GM23338 (cell line): ENCODE measurements at regions not wholly inside any gene's neighbourhood (a gene's known extent, or its start where the extent isn't known, plus 50 kb on each side); places are given as distances from the start of the nearest gene placed in this dataset.

Experiments used
- ATAC-seq: fragments of 200-7000 bp; cut with Tn5 transposase; 3 replicates; pipeline ENCODE4 v1.9.1; 2020
- DNase-seq: peaks from one replicate; pipeline ENCODE4 v3.0.0-alpha.2; 2015; ENCODE audit warnings: low spot score
- H2AFZ ChIP-seq: fragments of 200-600 bp; sonication (generic); 2 replicates; pipeline ENCODE4 v1.8.0; 2016; ENCODE audit warnings: antibody characterized with exemption, mild to moderate bottlenecking, moderate library complexity
- H3F3A ChIP-seq: fragments of 200-600 bp; sonication (generic); replicated peaks from 2 replicates; pipeline ENCODE4 v1.8.0; 2017; ENCODE audit warnings: antibody characterized with exemption, mixed run types, low read depth
- H3K27ac ChIP-seq: fragments of 200-600 bp; sonication (generic); 2 replicates; pipeline ENCODE4 v1.6.1; 2016; ENCODE audit warnings: low read depth
- H3K27me3 ChIP-seq: fragments of 200-600 bp; sonication (generic); 2 replicates; pipeline ENCODE4 v1.8.0; 2016; ENCODE audit warnings: mild to moderate bottlenecking, mixed run types, moderate library complexity; ENCODE audit not compliant: insufficient read depth
- H3K36me3 ChIP-seq: fragments of 200-600 bp; sonication (generic); 2 replicates; pipeline ENCODE4 v1.8.0; 2016; ENCODE audit warnings: mild to moderate bottlenecking; ENCODE audit not compliant: insufficient read depth
- H3K4me1 ChIP-seq: fragments of 200-600 bp; sonication (generic); 2 replicates; pipeline ENCODE4 v1.8.0; 2016; ENCODE audit warnings: mild to moderate bottlenecking, moderate library complexity; ENCODE audit not compliant: insufficient read depth
- H3K4me2 ChIP-seq: fragments of 200-600 bp; sonication (generic); 2 replicates; pipeline ENCODE4 v1.7.1; 2017; ENCODE audit warnings: mixed run types
- H3K4me3 ChIP-seq: fragments of 200-600 bp; sonication (generic); 2 replicates; pipeline ENCODE4 v1.6.1; 2016; ENCODE audit warnings: mixed run types
- H3K79me2 ChIP-seq: fragments of 200-600 bp; sonication (generic); replicated peaks from 2 replicates; pipeline ENCODE4 v1.8.0; 2017; ENCODE audit warnings: mild to moderate bottlenecking; ENCODE audit not compliant: insufficient read depth
- H3K9me2 ChIP-seq: fragments of 200-600 bp; sonication (generic); 2 replicates; pipeline ENCODE4 v1.8.0; 2017; ENCODE audit not compliant: insufficient read depth
- H4K20me1 ChIP-seq: fragments of 200-600 bp; sonication (generic); replicated peaks from 2 replicates; pipeline ENCODE4 v1.8.0; 2017; ENCODE audit warnings: mild to moderate bottlenecking; ENCODE audit not compliant: insufficient read depth
- H3K27ac Mint-ChIP-seq: 2 replicates; pipeline ENCODE4 v1.8.0; 2020; ENCODE audit warnings: inconsistent platforms, mild to moderate bottlenecking, moderate library complexity, mixed read lengths
- H3K27me3 Mint-ChIP-seq: 3 replicates; pipeline ENCODE4 v1.8.0; 2022; ENCODE audit warnings: low read depth, mild to moderate bottlenecking, moderate library complexity, mixed read lengths, inconsistent platforms; ENCODE audit not compliant: insufficient read depth, poor library complexity
- H3K36me3 Mint-ChIP-seq: 3 replicates; pipeline ENCODE4 v1.8.0; 2021; ENCODE audit warnings: low read depth, mild to moderate bottlenecking, inconsistent platforms, moderate library complexity, mixed read lengths
- H3K4me1 Mint-ChIP-seq: 3 replicates; pipeline ENCODE4 v1.8.0; 2020; ENCODE audit warnings: mild to moderate bottlenecking, inconsistent platforms, mixed read lengths
- H3K4me3 Mint-ChIP-seq: 3 replicates; pipeline ENCODE4 v1.8.0; 2021; ENCODE audit warnings: moderate library complexity, mild to moderate bottlenecking, inconsistent platforms, mixed read lengths
- H3K9me3 Mint-ChIP-seq: 3 replicates; pipeline ENCODE4 v1.8.0; 2020; ENCODE audit warnings: moderate library complexity, mild to moderate bottlenecking, inconsistent platforms, mixed read lengths
- CREB1 ChIP-seq: fragments of 250-450 bp; sonication (Bioruptor Pico); IDR thresholded peaks from 2 replicates; pipeline ENCODE4 v1.5.0; 2020; ENCODE audit warnings: low read depth, mild to moderate bottlenecking, moderate library complexity
- EZH2 ChIP-seq: fragments of 200-600 bp; sonication (generic); IDR thresholded peaks from one replicate; pipeline ENCODE4 v1.8.0; 2017; ENCODE audit warnings: antibody characterized with exemption, mild to moderate bottlenecking, low read depth; ENCODE audit not compliant: unreplicated experiment
- EZH2phosphoT487 ChIP-seq: fragments of 200-600 bp; sonication (generic); IDR thresholded peaks from one replicate; pipeline ENCODE4 v1.8.1; 2018; ENCODE audit warnings: antibody characterized with exemption; ENCODE audit not compliant: unreplicated experiment
- JUNB ChIP-seq: IDR thresholded peaks from one replicate; pipeline ENCODE4 v1.6.1; 2016; ENCODE audit warnings: antibody characterized with exemption; ENCODE audit not compliant: unreplicated experiment
- NANOG ChIP-seq: IDR thresholded peaks from 2 replicates; pipeline ENCODE4 v1.6.1; 2016; ENCODE audit warnings: antibody characterized with exemption, borderline replicate concordance
- POLR2AphosphoS5 ChIP-seq: IDR thresholded peaks from 2 replicates; pipeline ENCODE4 v1.6.1; 2016; ENCODE audit warnings: antibody characterized with exemption, low read depth
- STAT1 ChIP-seq: IDR thresholded peaks from one replicate; pipeline ENCODE4 v1.6.1; 2016; ENCODE audit warnings: antibody characterized with exemption; ENCODE audit not compliant: unreplicated experiment
- ZNF331 ChIP-seq: fragments of 250-450 bp; sonication (Bioruptor Pico); IDR thresholded peaks from 2 replicates; pipeline ENCODE4 v1.5.0; 2020; ENCODE audit warnings: low read depth, mild to moderate bottlenecking, moderate library complexity
- TF ChIP-seq, protein P1 (sequence below): IDR thresholded peaks from 2 replicates; pipeline ENCODE4 v1.6.1; 2016; ENCODE audit warnings: antibody characterized with exemption
- TF ChIP-seq, protein P2 (sequence below): IDR thresholded peaks from one replicate; pipeline ENCODE4 v1.6.1; 2018; ENCODE audit warnings: antibody characterized with exemption; ENCODE audit not compliant: unreplicated experiment
- TF ChIP-seq, protein P3 (sequence below), 2 experiments: fragments of 200-600 bp in 1 of 2; sonication (generic) in 1 of 2; conservative IDR thresholded peaks; 2 replicates each; pipeline versions ENCODE4 v1.5.1 to v1.6.1; 2016 to 2017; ENCODE audit warnings: antibody characterized with exemption in 2 of 2, low read depth in 2 of 2, mild to moderate bottlenecking in 2 of 2, moderate library complexity in 1 of 2
- TF ChIP-seq, protein P4 (sequence below): fragments of 250-450 bp; sonication (Bioruptor Pico); IDR thresholded peaks from 2 replicates; pipeline ENCODE4 v1.5.0; 2020; ENCODE audit warnings: mild to moderate bottlenecking, moderate library complexity

DNA sequence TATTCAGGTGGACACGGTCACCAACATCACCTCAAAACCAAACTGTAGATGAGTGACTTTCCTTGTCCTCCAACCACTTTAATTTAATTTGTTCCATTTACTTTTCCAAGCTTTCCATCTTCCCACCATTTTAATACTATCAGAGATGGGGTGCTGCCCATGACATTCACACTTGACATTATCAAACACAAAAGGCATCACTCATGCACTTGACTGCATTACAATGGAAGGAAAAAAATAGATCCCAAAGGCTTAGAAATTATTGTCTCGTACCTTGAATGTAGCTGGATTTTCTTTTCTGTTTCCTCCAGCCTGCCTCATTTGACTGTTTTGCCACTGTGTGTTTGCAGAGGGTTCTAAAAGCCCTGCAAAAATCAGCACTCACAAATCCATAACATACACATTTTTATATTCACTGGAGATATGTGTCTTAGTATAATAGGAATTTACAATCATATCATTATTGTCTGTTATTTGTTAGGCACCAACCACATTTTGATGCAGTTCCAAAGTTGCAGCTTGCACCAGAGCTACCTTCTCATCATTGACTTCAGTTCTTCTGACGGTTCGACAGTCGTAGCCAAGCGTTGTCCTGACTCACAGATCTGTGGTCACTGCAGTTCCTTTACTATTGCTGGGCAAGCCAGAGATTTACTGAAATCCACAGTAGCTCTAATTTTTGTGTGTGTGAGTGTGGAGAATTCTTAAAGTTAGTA, 712.3 kb upstream of the WWC1 start:
- no peak for DNase-seq
- H3K27me3 Mint-ChIP-seq = peaks cover 10% of the 10 kb centered on the region

More for the DNA sequence above, 712.3 kb upstream of the WWC1 start:
- no peak overlapping the region for H3K4me2 ChIP-seq
- no peaks in the 10 kb centered on the region for H4K20me1 ChIP-seq
- Mint-ChIP-seq H3K27ac (no peak overlapping the region), H3K4me1 (peaks cover 39% of the 10 kb centered on the region), H3K4me3 (no peak overlapping the region), H3K9me3 (no peaks in the 10 kb centered on the region), H3K36me3 (no peaks in the 10 kb centered on the region)
- no peaks in the 10 kb centered on the region for H3K79me2 ChIP-seq
- peaks cover 6% of the 10 kb centered on the region; the same call in 1 of the 2 replicates for H3K27me3 ChIP-seq
- H3K36me3 ChIP-seq = no peaks in the 10 kb centered on the region
- no peak overlapping the region for H3K4me3 ChIP-seq
- H2AFZ ChIP-seq = no peak overlapping the region
- peaks cover 33% of the 10 kb centered on the region for H3K4me1 ChIP-seq
- H3K27ac ChIP-seq = no peak overlapping the region
- no peaks in the 10 kb centered on the region for H3K9me2 ChIP-seq
- ATAC-seq = no peak
- no peaks in the 10 kb centered on the region for H3F3A ChIP-seq
- no peak for TF ChIP-seq JUNB
- TF ChIP-seq, protein P1, sequence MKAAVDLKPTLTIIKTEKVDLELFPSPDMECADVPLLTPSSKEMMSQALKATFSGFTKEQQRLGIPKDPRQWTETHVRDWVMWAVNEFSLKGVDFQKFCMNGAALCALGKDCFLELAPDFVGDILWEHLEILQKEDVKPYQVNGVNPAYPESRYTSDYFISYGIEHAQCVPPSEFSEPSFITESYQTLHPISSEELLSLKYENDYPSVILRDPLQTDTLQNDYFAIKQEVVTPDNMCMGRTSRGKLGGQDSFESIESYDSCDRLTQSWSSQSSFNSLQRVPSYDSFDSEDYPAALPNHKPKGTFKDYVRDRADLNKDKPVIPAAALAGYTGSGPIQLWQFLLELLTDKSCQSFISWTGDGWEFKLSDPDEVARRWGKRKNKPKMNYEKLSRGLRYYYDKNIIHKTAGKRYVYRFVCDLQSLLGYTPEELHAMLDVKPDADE = no peak
- no peak for TF ChIP-seq CREB1 (CRISPR knock-in tag)
- no peak for TF ChIP-seq STAT1
- TF ChIP-seq, protein P2, sequence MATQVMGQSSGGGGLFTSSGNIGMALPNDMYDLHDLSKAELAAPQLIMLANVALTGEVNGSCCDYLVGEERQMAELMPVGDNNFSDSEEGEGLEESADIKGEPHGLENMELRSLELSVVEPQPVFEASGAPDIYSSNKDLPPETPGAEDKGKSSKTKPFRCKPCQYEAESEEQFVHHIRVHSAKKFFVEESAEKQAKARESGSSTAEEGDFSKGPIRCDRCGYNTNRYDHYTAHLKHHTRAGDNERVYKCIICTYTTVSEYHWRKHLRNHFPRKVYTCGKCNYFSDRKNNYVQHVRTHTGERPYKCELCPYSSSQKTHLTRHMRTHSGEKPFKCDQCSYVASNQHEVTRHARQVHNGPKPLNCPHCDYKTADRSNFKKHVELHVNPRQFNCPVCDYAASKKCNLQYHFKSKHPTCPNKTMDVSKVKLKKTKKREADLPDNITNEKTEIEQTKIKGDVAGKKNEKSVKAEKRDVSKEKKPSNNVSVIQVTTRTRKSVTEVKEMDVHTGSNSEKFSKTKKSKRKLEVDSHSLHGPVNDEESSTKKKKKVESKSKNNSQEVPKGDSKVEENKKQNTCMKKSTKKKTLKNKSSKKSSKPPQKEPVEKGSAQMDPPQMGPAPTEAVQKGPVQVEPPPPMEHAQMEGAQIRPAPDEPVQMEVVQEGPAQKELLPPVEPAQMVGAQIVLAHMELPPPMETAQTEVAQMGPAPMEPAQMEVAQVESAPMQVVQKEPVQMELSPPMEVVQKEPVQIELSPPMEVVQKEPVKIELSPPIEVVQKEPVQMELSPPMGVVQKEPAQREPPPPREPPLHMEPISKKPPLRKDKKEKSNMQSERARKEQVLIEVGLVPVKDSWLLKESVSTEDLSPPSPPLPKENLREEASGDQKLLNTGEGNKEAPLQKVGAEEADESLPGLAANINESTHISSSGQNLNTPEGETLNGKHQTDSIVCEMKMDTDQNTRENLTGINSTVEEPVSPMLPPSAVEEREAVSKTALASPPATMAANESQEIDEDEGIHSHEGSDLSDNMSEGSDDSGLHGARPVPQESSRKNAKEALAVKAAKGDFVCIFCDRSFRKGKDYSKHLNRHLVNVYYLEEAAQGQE = no peak
- TF ChIP-seq NANOG = no peak
- TF ChIP-seq, protein P3, sequence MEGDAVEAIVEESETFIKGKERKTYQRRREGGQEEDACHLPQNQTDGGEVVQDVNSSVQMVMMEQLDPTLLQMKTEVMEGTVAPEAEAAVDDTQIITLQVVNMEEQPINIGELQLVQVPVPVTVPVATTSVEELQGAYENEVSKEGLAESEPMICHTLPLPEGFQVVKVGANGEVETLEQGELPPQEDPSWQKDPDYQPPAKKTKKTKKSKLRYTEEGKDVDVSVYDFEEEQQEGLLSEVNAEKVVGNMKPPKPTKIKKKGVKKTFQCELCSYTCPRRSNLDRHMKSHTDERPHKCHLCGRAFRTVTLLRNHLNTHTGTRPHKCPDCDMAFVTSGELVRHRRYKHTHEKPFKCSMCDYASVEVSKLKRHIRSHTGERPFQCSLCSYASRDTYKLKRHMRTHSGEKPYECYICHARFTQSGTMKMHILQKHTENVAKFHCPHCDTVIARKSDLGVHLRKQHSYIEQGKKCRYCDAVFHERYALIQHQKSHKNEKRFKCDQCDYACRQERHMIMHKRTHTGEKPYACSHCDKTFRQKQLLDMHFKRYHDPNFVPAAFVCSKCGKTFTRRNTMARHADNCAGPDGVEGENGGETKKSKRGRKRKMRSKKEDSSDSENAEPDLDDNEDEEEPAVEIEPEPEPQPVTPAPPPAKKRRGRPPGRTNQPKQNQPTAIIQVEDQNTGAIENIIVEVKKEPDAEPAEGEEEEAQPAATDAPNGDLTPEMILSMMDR (conservative IDR thresholded peaks at IDR 0.05; ENCODE audit: low read depth in 2 of 2) = no peak
- TF ChIP-seq EZH2phosphoT487 = no peak
- TF ChIP-seq, protein P4, sequence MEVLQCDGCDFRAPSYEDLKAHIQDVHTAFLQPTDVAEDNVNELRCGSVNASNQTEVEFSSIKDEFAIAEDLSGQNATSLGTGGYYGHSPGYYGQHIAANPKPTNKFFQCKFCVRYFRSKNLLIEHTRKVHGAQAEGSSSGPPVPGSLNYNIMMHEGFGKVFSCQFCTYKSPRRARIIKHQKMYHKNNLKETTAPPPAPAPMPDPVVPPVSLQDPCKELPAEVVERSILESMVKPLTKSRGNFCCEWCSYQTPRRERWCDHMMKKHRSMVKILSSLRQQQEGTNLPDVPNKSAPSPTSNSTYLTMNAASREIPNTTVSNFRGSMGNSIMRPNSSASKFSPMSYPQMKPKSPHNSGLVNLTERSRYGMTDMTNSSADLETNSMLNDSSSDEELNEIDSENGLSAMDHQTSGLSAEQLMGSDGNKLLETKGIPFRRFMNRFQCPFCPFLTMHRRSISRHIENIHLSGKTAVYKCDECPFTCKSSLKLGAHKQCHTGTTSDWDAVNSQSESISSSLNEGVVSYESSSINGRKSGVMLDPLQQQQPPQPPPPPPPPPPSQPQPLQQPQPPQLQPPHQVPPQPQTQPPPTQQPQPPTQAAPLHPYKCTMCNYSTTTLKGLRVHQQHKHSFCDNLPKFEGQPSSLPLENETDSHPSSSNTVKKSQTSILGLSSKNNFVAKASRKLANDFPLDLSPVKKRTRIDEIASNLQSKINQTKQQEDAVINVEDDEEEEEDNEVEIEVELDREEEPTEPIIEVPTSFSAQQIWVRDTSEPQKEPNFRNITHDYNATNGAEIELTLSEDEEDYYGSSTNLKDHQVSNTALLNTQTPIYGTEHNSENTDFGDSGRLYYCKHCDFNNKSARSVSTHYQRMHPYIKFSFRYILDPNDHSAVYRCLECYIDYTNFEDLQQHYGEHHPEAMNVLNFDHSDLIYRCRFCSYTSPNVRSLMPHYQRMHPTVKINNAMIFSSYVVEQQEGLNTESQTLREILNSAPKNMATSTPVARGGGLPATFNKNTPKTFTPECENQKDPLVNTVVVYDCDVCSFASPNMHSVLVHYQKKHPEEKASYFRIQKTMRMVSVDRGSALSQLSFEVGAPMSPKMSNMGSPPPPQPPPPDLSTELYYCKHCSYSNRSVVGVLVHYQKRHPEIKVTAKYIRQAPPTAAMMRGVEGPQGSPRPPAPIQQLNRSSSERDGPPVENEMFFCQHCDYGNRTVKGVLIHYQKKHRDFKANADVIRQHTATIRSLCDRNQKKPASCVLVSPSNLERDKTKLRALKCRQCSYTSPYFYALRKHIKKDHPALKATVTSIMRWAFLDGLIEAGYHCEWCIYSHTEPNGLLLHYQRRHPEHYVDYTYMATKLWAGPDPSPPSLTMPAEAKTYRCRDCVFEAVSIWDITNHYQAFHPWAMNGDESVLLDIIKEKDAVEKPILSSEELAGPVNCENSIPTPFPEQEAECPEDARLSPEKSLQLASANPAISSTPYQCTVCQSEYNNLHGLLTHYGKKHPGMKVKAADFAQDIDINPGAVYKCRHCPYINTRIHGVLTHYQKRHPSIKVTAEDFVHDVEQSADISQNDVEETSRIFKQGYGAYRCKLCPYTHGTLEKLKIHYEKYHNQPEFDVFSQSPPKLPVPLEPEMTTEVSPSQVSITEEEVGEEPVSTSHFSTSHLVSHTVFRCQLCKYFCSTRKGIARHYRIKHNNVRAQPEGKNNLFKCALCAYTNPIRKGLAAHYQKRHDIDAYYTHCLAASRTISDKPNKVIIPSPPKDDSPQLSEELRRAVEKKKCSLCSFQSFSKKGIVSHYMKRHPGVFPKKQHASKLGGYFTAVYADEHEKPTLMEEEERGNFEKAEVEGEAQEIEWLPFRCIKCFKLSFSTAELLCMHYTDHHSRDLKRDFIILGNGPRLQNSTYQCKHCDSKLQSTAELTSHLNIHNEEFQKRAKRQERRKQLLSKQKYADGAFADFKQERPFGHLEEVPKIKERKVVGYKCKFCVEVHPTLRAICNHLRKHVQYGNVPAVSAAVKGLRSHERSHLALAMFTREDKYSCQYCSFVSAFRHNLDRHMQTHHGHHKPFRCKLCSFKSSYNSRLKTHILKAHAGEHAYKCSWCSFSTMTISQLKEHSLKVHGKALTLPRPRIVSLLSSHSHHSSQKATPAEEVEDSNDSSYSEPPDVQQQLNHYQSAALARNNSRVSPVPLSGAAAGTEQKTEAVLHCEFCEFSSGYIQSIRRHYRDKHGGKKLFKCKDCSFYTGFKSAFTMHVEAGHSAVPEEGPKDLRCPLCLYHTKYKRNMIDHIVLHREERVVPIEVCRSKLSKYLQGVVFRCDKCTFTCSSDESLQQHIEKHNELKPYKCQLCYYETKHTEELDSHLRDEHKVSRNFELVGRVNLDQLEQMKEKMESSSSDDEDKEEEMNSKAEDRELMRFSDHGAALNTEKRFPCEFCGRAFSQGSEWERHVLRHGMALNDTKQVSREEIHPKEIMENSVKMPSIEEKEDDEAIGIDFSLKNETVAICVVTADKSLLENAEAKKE (CRISPR knock-in tag) = no peak
- no peak for TF ChIP-seq POLR2AphosphoS5
- TF ChIP-seq EZH2 = no peak
- TF ChIP-seq ZNF331 (CRISPR knock-in tag) = no peak
